A673 (cell line): ENCODE measurements at regions not wholly inside any gene's neighbourhood (a gene's known extent, or its start where the extent isn't known, plus 50 kb on each side); places are given as distances from the start of the nearest gene placed in this dataset.

Experiments used
- BruUV-seq: library from RNA; stranded (reverse); fragments of 400-500 nt; replicated peaks from 2 replicates; lab custom pipeline; 2021; lab: Mats Ljungman, UMichigan
- CTCF ChIA-PET: fragments of 300-600 bp; sonication (Branson Sonifier 250); formaldehyde crosslinking; loops from one replicate; lab custom pipeline; 2022; ENCODE audit warnings: antibody characterized with exemption; lab: Charles Lee
- POLR2A ChIA-PET: fragments of 300-600 bp; sonication (Branson Sonifier 250); formaldehyde crosslinking; loops from one replicate; lab custom pipeline; 2022; ENCODE audit warnings: antibody characterized with exemption; ENCODE audit not compliant: low non-redundant PET; lab: Charles Lee
- DNase-seq: peaks from one replicate; pipeline ENCODE4 v3.0.0-alpha.2; 2015; ENCODE audit warnings: low spot score
- H3K27ac ChIP-seq: fragments of 200-600 bp; sonication (generic); 2 replicates; pipeline ENCODE4 v1.5.1; 2016; ENCODE audit warnings: mixed run types, low read depth, mild to moderate bottlenecking, mixed read lengths, antibody characterized with exemption, low read length; ENCODE audit not compliant: poor library complexity, severe bottlenecking
- H3K27me3 ChIP-seq: fragments of 200-600 bp; sonication (generic); replicated peaks from 2 replicates; pipeline ENCODE4 v1.6.1; 2017; ENCODE audit warnings: mixed run types, low read depth, mild to moderate bottlenecking, mixed read lengths, antibody characterized with exemption, low read length; ENCODE audit not compliant: insufficient read depth, poor library complexity
- H3K36me3 ChIP-seq: fragments of 200-600 bp; sonication (generic); 2 replicates; pipeline ENCODE4 v1.6.1; 2016; ENCODE audit warnings: mixed run types, mild to moderate bottlenecking, mixed read lengths, antibody characterized with exemption, low read length; ENCODE audit not compliant: insufficient read depth, poor library complexity, severe bottlenecking
- H3K4me1 ChIP-seq: fragments of 200-600 bp; sonication (generic); 2 replicates; pipeline ENCODE4 v1.6.1; 2017; ENCODE audit warnings: mixed run types, mild to moderate bottlenecking, mixed read lengths, antibody characterized with exemption, low read length; ENCODE audit not compliant: insufficient read depth, poor library complexity, severe bottlenecking
- H3K4me3 ChIP-seq: fragments of 200-600 bp; sonication (generic); 2 replicates; pipeline ENCODE4 v1.5.1; 2016; ENCODE audit warnings: low read depth, mixed run types, mild to moderate bottlenecking, mixed read lengths, low read length; ENCODE audit not compliant: poor library complexity, severe bottlenecking
- H3K9me3 ChIP-seq: fragments of 200-600 bp; sonication (generic); 2 replicates; pipeline ENCODE4 v1.6.1; 2016; ENCODE audit warnings: mixed run types, low read depth, mild to moderate bottlenecking, mixed read lengths, antibody characterized with exemption, low read length; ENCODE audit not compliant: poor library complexity, severe bottlenecking
- CTCF ChIP-seq: fragments of 300-800, 200-600 bp; sonication (generic); conservative IDR thresholded peaks from 2 replicates; pipeline ENCODE4 v1.5.1; 2017; ENCODE audit warnings: low read depth, mild to moderate bottlenecking, antibody characterized with exemption, low read length, moderate library complexity, mixed read lengths
- EZH2 ChIP-seq: fragments of 200-600 bp; sonication (generic); IDR thresholded peaks from 2 replicates; pipeline ENCODE4 v1.6.1; 2017; ENCODE audit warnings: borderline replicate concordance, low read depth, mild to moderate bottlenecking, mixed read lengths, antibody characterized with exemption, low read length; ENCODE audit not compliant: poor library complexity, severe bottlenecking
- intact Hi-C: fragments of 100-400 bp; cut with micrococcal nuclease; formaldehyde crosslinking; loops from one replicate; pipeline ENCODE4 v1.10.0; 2022; ENCODE audit not compliant: unreplicated experiment

DNA sequence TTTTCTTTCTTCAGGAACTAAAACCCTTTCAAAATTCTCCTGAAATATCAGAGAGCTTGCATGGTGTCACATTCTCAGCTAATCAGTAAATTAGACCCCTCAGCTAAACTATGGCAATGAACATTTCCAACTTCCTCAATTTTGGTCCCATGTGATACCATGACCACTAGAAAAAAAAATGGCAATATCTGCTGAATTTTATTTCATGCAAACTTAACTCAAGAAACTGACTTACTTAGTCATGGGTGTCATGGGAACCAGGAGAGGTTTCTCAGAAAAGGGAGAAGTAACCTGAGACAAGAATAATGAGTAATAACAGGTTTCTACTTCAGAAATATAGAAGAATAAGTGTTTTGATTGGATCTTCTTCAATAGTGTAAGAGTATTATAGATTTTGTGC, 784.6 kb upstream of the ALCAM start:
- H3K4me1 ChIP-seq: no peaks in the 10 kb centered on the region
- H3K36me3 ChIP-seq: no peaks in the 10 kb centered on the region
- intact Hi-C loops: no loop called here
- CTCF ChIA-PET: no interaction called here
- DNase-seq: no peak
- no peaks in the 10 kb centered on the region for H3K27me3 ChIP-seq
- H3K27ac ChIP-seq: no peak overlapping the region
- POLR2A ChIA-PET: no interaction called here
- BruUV-seq: no TSS peak
- peaks cover 15% of the 10 kb centered on the region for H3K9me3 ChIP-seq
- H3K4me3 ChIP-seq: no peak overlapping the region
- TF ChIP-seq EZH2 (no peak), CTCF (no peak)

DNA sequence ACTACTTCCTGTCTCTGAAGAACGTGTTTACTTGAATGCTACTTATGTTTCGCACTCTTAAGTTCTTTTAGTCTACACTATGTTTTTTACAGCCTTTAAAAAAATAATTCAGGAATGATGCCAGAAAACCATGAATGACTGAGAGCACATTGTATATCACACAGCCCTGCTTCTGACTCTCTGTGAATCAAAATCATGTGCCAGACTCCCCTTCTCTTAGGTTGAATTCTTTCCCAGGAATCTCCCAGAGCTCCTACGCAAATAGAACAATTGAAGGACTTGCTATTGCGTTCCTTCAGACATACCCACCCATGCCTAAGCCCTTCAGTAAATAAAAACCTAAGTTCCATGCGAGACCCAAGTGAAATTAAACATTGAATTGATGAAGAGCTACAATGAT, 782.0 kb upstream of the ALCAM start:
- no peak overlapping the region for H3K4me3 ChIP-seq
- ChIA-PET POLR2A (no interaction called here), CTCF (no interaction called here)
- H3K27me3 ChIP-seq: no peaks in the 10 kb centered on the region
- no peaks in the 10 kb centered on the region for H3K4me1 ChIP-seq
- H3K27ac ChIP-seq: no peak overlapping the region
- intact Hi-C loops: no loop called here
- H3K9me3 ChIP-seq: no peaks in the 10 kb centered on the region
- no peak for TF ChIP-seq CTCF
- TF ChIP-seq EZH2: no peak
- BruUV-seq: no TSS peak
- no peaks in the 10 kb centered on the region for H3K36me3 ChIP-seq
- DNase-seq: no peak

- Histone ChIP-seq H3K4me1 (no peaks in the 10 kb centered on the region), H3K9me3 (no peaks in the 10 kb centered on the region), H3K4me3 (no peak overlapping the region), H3K27ac (no peak overlapping the region), H3K36me3 (no peaks in the 10 kb centered on the region), H3K27me3 (no peaks in the 10 kb centered on the region)
- ChIA-PET POLR2A (no interaction called here), CTCF (no interaction called here)
- no TSS peak for BruUV-seq
- TF ChIP-seq CTCF (no peak), EZH2 (no peak)
- DNase-seq: no peak
- intact Hi-C loops: no loop called here
Measured at GRCh38 chr3:104586344-104586743, 780.4 kb upstream of the ALCAM start.
